ENCODE measurements at regions not wholly inside any gene's neighbourhood (a gene's known extent, or its start where the extent isn't known, plus 50 kb on each side); places are given as distances from the start of the nearest gene placed in this dataset.

GRCh38 chr11:95389427-95389826, 158.4 kb upstream of the SESN3 start:
- DNase-seq (ENCODE audit: low read depth) = no peak
- no peak overlapping the region for H3K4me3 ChIP-seq (ENCODE audit: low read depth, low read length)
- no peak for TF ChIP-seq CTCF (IDR thresholded peaks at IDR 0.05; ENCODE audit: insufficient read depth, low read depth, low read length)

GRCh38 chr11:95388086-95388485, 157.1 kb upstream of the SESN3 start:
- H3K4me3 ChIP-seq (ENCODE audit: low read depth, low read length) = no peak overlapping the region
- no peak for TF ChIP-seq CTCF (IDR thresholded peaks at IDR 0.05; ENCODE audit: insufficient read depth, low read depth, low read length)
- DNase-seq (ENCODE audit: low read depth) = no peak

DNA sequence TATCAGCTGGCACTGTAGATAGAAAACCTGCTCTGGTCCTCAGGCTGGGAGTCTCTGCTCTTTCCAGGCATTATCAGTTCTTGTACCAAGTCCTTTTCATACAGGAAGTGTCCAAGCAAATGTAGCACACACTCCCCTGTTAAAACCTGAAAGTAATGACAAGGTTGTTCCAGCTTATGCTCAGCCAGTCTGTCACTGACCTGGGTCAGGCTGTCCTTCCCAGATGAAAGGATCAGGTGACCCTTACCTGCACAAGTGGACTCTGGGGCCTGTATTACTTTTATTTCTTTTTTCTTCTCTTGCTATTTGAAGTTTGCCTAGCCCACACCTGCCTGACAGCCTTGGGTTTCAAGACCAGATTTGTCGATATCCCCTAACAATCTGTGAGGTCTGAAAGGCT, 156.3 kb upstream of the SESN3 start:
- DNase-seq (ENCODE audit: low read depth) = no peak
- no peak for TF ChIP-seq CTCF (IDR thresholded peaks at IDR 0.05; ENCODE audit: insufficient read depth, low read depth, low read length)
- no peak overlapping the region for H3K4me3 ChIP-seq (ENCODE audit: low read depth, low read length)

GRCh38 chr11:95385577-95385976, 154.6 kb upstream of the SESN3 start:
- no peak for DNase-seq (ENCODE audit: low read depth)
- no peak overlapping the region for H3K4me3 ChIP-seq (ENCODE audit: low read depth, low read length)
- TF ChIP-seq CTCF (IDR thresholded peaks at IDR 0.05; ENCODE audit: insufficient read depth, low read depth, low read length) = no peak

DNA sequence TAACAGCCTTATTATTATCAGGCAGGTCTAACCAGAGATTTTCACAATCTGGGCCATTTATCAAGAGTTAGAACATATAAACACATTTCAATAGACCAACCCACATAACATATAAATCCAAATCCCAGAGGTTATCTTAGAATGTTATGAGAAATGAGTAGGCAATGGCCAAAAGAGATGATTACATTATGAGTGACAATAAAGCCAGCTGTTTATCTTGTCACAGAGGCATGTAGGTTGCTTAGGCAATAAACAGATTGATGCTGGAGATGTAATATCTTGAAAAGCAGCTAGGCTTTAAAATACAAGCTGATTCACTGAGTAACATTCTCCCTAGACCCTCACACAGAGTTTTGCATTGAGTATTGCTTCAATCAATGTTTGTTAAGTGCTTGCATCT, 148.5 kb upstream of the SESN3 start:
- no peak for DNase-seq (ENCODE audit: low read depth)
- TF ChIP-seq CTCF (IDR thresholded peaks at IDR 0.05; ENCODE audit: insufficient read depth, low read depth, low read length) = no peak

GRCh38 chr11:95378789-95379188, 147.8 kb upstream of the SESN3 start:
- no peak for TF ChIP-seq CTCF (IDR thresholded peaks at IDR 0.05; ENCODE audit: insufficient read depth, low read depth, low read length)
- DNase-seq (ENCODE audit: low read depth) = no peak
- H3K4me3 ChIP-seq (ENCODE audit: low read depth, low read length) = no peak overlapping the region

More for the DNA sequence above, 148.5 kb upstream of the SESN3 start:
- H3K4me3 ChIP-seq (ENCODE audit: low read depth, low read length) = no peak overlapping the region

- no peak for DNase-seq (ENCODE audit: low read depth)
- no peak overlapping the region for H3K4me3 ChIP-seq (ENCODE audit: low read depth, low read length)
- no peak for TF ChIP-seq CTCF (IDR thresholded peaks at IDR 0.05; ENCODE audit: insufficient read depth, low read depth, low read length)
Observed at GRCh38 chr11:95378111-95378510, 147.1 kb upstream of the SESN3 start.

Measured in fibroblast of villous mesenchyme (primary cell).